SK-N-SH treated with all-trans-retinoic acid at 6 μM for 48 hours (cell line): ENCODE measurements at regions not wholly inside any gene's neighbourhood (a gene's known extent, or its start where the extent isn't known, plus 50 kb on each side); places are given as distances from the start of the nearest gene placed in this dataset.

ENCODE experiments used
- ATAC-seq: fragments of 200-7000 bp; cut with Tn5 transposase; 3 replicates; pipeline ENCODE4 v1.9.1; 2020; ENCODE audit warnings: mild to moderate bottlenecking, moderate library complexity
- ARNTL ChIP-seq: fragments of 450-650 bp; formaldehyde crosslinking; IDR thresholded peaks from 2 replicates; pipeline ENCODE4 v1.5.0; 2020; ENCODE audit warnings: low read depth, mild to moderate bottlenecking, moderate library complexity, borderline replicate concordance
- BACH2 ChIP-seq: fragments of 250-450 bp; sonication (Bioruptor Pico); IDR thresholded peaks from 2 replicates; pipeline ENCODE4 v1.9.0; 2021; ENCODE audit warnings: mild to moderate bottlenecking, borderline replicate concordance
- CSDC2 ChIP-seq: fragments of 250-450 bp; sonication (Bioruptor Pico); IDR thresholded peaks from 2 replicates; pipeline ENCODE4 v1.5.0; 2020; ENCODE audit warnings: mild to moderate bottlenecking, moderate library complexity
- GLIS3 ChIP-seq: fragments of 250-450 bp; sonication (Bioruptor Pico); IDR thresholded peaks from 2 replicates; pipeline ENCODE4 v1.5.0; 2020; ENCODE audit warnings: mild to moderate bottlenecking, moderate library complexity
- OSR1 ChIP-seq: fragments of 250-450 bp; sonication (Bioruptor Pico); IDR thresholded peaks from 2 replicates; pipeline ENCODE4 v1.8.0; 2022; ENCODE audit warnings: moderate library complexity, mild to moderate bottlenecking, inconsistent platforms
- PPARA ChIP-seq: fragments of 250-450 bp; sonication (Bioruptor Pico); IDR thresholded peaks from 2 replicates; pipeline ENCODE4 v1.5.0; 2020; ENCODE audit warnings: mild to moderate bottlenecking, borderline replicate concordance
- RARB ChIP-seq: fragments of 250-450 bp; sonication (Bioruptor Pico); IDR thresholded peaks from 2 replicates; pipeline ENCODE4 v1.8.0; 2021; ENCODE audit warnings: mild to moderate bottlenecking, moderate library complexity
- SNAI2 ChIP-seq: fragments of 250-450 bp; sonication (Bioruptor Pico); IDR thresholded peaks from 2 replicates; pipeline ENCODE4 v1.5.0; 2020; ENCODE audit warnings: mild to moderate bottlenecking, moderate library complexity
- TCF4 ChIP-seq: fragments of 250-450 bp; sonication (Bioruptor Pico); IDR thresholded peaks from 2 replicates; pipeline ENCODE4 v1.8.0; 2021; ENCODE audit warnings: mild to moderate bottlenecking, moderate library complexity, borderline replicate concordance
- TOX ChIP-seq: fragments of 250-450 bp; sonication (Bioruptor Pico); IDR thresholded peaks from 2 replicates; pipeline ENCODE4 v1.8.0; 2021; ENCODE audit warnings: mild to moderate bottlenecking, moderate library complexity, borderline replicate concordance
- ZC3H10 ChIP-seq: fragments of 250-450 bp; sonication (Bioruptor Pico); IDR thresholded peaks from 2 replicates; pipeline ENCODE4 v1.5.1; 2021; ENCODE audit warnings: mild to moderate bottlenecking, moderate library complexity
- ZFP3 ChIP-seq: fragments of 250-450 bp; sonication (Bioruptor Pico); IDR thresholded peaks from 2 replicates; pipeline ENCODE4 v1.5.0; 2020; ENCODE audit warnings: mild to moderate bottlenecking, moderate library complexity
- ZFP30 ChIP-seq: fragments of 450-650 bp; formaldehyde crosslinking; IDR thresholded peaks from 2 replicates; pipeline ENCODE4 v1.5.0; 2022; ENCODE audit warnings: mild to moderate bottlenecking, moderate library complexity
- ZNF8 ChIP-seq: fragments of 450-650 bp; formaldehyde crosslinking; IDR thresholded peaks from 2 replicates; pipeline ENCODE4 v1.5.0; 2020; ENCODE audit warnings: mild to moderate bottlenecking, moderate library complexity
- TF ChIP-seq, protein P1 (sequence below): fragments of 250-450 bp; sonication (Bioruptor Pico); IDR thresholded peaks from 2 replicates; pipeline ENCODE4 v1.5.0; 2020; ENCODE audit warnings: mild to moderate bottlenecking, moderate library complexity
- TF ChIP-seq, protein P2 (sequence below): fragments of 250-450 bp; sonication (Bioruptor Pico); IDR thresholded peaks from 2 replicates; pipeline ENCODE4 v1.5.1; 2020; ENCODE audit warnings: low read depth, mild to moderate bottlenecking, moderate library complexity
- TF ChIP-seq, protein P3 (sequence below): fragments of 250-450 bp; sonication (Bioruptor Pico); IDR thresholded peaks from 2 replicates; pipeline ENCODE4 v1.8.0; 2021; ENCODE audit warnings: low read depth, mild to moderate bottlenecking, moderate library complexity, borderline replicate concordance

DNA sequence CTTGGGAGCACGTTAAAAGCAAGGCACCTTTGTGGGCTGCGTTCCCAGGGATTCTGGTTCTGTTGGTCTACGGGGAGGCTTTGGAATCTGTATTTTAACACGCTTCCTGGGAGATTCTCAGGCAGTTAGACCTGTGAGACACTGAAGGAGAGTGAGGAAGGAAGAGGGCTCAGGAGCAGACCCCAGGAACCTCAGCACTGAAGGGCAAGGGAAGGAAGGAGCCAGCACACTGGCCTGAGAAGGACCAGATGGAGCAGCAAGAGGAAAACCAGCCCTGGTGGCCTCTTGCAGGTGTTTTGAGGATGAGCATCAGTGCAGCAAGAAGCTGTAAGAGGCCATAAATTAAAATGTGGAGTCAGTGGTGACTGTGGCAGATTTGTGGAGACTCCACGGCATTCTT lies 146.7 kb downstream of the RPLP1 start (continued):
- TF ChIP-seq SNAI2 (CRISPR knock-in tag) = no peak

DNA sequence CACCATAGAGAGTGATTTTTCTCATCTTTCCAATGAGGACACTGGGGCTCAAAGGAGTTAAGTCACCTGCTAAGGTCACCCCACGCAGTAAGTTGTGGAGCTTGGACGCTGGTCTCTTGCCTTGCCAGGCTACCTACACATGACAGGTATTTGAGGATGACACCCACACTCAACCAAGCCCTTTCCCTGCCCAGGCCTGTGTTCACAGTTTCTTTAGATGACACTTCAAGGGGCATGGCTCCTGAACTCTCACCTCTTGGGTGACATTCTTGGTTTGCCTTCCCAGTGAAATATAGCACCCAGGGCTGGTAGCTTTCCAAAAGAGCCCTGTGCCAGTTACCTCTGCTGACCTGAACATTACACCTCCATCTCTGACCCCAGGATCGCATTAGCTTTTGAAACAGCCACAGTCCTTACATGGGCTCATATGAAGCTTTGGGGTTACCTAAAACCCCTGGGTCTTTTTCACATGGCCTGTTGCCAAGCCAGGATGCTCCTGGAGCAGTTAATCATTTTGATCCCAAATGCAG lies 148.0 kb downstream of the RPLP1 start:
- no peak for ATAC-seq
- TF ChIP-seq GLIS3 (CRISPR knock-in tag) (no peak), ZFP30 (CRISPR knock-in tag) (no peak), ARNTL (CRISPR knock-in tag) (no peak), BACH2 (CRISPR knock-in tag) (no peak), ZC3H10 (CRISPR knock-in tag) (no peak), ZNF8 (CRISPR knock-in tag) (no peak), PPARA (CRISPR knock-in tag) (no peak), ZFP3 (no peak), SNAI2 (CRISPR knock-in tag) (no peak)
- TF ChIP-seq, protein P1, sequence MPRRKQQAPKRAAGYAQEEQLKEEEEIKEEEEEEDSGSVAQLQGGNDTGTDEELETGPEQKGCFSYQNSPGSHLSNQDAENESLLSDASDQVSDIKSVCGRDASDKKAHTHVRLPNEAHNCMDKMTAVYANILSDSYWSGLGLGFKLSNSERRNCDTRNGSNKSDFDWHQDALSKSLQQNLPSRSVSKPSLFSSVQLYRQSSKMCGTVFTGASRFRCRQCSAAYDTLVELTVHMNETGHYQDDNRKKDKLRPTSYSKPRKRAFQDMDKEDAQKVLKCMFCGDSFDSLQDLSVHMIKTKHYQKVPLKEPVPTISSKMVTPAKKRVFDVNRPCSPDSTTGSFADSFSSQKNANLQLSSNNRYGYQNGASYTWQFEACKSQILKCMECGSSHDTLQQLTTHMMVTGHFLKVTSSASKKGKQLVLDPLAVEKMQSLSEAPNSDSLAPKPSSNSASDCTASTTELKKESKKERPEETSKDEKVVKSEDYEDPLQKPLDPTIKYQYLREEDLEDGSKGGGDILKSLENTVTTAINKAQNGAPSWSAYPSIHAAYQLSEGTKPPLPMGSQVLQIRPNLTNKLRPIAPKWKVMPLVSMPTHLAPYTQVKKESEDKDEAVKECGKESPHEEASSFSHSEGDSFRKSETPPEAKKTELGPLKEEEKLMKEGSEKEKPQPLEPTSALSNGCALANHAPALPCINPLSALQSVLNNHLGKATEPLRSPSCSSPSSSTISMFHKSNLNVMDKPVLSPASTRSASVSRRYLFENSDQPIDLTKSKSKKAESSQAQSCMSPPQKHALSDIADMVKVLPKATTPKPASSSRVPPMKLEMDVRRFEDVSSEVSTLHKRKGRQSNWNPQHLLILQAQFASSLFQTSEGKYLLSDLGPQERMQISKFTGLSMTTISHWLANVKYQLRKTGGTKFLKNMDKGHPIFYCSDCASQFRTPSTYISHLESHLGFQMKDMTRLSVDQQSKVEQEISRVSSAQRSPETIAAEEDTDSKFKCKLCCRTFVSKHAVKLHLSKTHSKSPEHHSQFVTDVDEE (CRISPR knock-in tag) = no peak

DNA sequence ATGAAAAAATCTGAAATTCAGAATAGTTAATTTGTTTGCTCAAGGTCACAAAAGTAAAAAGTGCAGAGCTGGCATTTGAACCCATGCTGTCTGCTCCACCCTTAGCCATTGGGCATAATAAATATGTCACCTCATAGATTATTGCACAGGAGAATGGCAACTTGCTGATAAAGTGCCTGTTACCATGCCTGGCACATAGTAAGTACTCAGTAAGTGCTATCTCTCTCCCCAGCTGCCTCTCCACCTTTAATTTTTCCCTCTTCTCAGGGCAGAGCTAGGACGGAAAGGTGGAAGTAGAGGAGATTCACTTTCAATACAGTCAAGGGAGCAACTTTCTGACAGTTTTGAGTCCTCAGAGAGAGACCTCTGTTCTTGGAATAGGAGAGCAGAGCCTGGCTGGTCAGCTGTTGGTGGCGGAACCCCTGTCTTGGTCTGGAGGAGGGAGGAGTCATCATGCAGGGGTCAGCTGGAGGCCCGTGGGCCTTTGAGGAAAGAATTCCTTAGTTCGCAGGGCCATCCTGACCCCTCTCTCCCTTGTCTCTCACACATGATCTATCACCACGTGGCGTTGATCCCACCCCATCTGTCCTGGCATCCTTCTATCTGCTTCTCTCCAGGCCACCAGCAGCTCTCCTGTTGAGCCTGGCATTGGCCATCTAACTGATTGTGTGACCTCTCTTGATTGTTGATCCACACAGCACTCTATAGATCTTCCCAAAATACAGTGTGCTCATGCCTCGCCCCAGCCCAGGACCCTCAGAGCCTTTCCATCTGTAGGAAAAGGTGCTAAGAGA lies 149.3 kb downstream of the RPLP1 start:
- TF ChIP-seq, protein P2, sequence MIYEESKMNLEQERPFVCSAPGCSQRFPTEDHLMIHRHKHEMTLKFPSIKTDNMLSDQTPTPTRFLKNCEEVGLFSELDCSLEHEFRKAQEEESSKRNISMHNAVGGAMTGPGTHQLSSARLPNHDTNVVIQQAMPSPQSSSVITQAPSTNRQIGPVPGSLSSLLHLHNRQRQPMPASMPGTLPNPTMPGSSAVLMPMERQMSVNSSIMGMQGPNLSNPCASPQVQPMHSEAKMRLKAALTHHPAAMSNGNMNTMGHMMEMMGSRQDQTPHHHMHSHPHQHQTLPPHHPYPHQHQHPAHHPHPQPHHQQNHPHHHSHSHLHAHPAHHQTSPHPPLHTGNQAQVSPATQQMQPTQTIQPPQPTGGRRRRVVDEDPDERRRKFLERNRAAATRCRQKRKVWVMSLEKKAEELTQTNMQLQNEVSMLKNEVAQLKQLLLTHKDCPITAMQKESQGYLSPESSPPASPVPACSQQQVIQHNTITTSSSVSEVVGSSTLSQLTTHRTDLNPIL (CRISPR knock-in tag) = no peak
- ATAC-seq = no peak

DNA sequence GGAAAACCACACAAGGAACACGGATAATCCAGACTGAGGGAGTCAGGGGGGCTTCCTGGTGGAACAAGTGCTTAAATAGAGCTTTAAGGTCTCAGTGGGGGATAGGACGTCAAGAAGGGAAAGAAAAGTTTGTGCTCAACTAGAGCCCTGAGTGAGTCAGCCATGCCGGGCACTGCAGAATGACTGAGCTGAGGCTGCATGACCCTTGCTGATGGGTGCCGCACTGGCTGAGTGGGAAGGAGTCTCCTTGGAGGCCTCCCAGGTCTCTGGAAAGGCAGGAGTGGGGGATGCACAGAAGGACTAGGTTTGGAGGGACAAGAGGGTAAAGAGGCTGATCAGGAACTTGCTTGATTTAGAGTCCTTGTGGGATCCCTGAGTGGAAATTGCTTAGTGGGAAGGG lies 150.3 kb downstream of the RPLP1 start:
- no peak for ATAC-seq
- TF ChIP-seq OSR1 (CRISPR knock-in tag) (no peak), CSDC2 (CRISPR knock-in tag) (no peak), TCF4 (CRISPR knock-in tag) (no peak), ARNTL (CRISPR knock-in tag) (no peak)

DNA sequence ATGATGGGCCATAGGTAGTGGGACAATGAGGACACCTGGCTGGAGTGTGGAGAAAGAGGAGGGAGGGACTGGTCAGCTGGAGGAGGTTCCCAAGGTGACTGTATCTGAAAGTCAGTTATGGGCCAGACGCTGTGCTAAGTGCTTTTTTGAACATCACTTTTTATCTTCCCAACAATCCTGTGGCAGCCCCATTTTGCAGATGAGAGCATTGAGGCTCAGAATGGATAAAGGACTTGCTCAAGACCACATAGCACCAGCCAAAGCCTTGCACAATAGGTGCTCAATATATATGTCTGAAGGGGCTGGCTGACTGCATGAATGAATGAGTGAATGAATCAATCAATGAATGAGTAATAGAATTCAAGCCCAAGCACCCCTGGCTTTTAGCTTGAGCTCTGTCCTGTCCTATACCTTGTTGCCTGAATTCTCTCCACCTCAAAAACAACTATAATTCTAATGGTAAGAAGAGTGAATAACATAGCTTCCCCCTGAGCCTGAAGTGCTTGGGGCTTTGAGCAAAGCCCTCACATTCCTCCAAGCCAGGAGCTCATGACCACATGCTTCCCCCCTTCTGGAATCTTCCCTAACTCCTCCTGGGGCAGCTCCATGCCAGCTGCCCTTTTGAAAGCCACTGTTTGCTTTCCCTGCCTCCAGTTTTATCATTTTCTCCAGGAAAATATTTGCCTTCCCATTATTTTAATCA lies 150.9 kb downstream of the RPLP1 start:
- TF ChIP-seq ZFP30 (CRISPR knock-in tag) (no peak), RARB (CRISPR knock-in tag) (no peak), PPARA (CRISPR knock-in tag) (no peak), TOX (CRISPR knock-in tag) (no peak), ZNF8 (CRISPR knock-in tag) (no peak), TCF4 (CRISPR knock-in tag) (no peak), CSDC2 (CRISPR knock-in tag) (no peak)
- TF ChIP-seq, protein P1 (CRISPR knock-in tag) = no peak
- TF ChIP-seq, protein P2 (CRISPR knock-in tag) = no peak
- TF ChIP-seq, protein P3, sequence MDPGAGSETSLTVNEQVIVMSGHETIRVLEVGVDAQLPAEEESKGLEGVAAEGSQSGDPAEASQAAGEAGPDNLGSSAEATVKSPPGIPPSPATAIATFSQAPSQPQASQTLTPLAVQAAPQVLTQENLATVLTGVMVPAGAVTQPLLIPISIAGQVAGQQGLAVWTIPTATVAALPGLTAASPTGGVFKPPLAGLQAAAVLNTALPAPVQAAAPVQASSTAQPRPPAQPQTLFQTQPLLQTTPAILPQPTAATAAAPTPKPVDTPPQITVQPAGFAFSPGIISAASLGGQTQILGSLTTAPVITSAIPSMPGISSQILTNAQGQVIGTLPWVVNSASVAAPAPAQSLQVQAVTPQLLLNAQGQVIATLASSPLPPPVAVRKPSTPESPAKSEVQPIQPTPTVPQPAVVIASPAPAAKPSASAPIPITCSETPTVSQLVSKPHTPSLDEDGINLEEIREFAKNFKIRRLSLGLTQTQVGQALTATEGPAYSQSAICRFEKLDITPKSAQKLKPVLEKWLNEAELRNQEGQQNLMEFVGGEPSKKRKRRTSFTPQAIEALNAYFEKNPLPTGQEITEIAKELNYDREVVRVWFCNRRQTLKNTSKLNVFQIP (CRISPR knock-in tag) = no peak

More for the DNA sequence above, 150.9 kb downstream of the RPLP1 start:
- no peak for ATAC-seq
